ENCODE measurements at regions not wholly inside any gene's neighbourhood (a gene's known extent, or its start where the extent isn't known, plus 50 kb on each side); places are given as distances from the start of the nearest gene placed in this dataset.

- Histone ChIP-seq H3K36me3 (ENCODE audit: control insufficient read depth, insufficient read depth, low read length) (no peaks in the 10 kb centered on the region), H3K4me3 (ENCODE audit: insufficient read depth, low read depth, low read length) (no peak overlapping the region)
- WGBS, 2 experiments, result 94 to 95% methylated on average over 7 of the region's 7 CpGs
These were observed 236.9 kb upstream of the ANKRD55 start for GRCh38 chr5:56470007-56470406.

GRCh38 chr5:56468277-56468676 lies 235.1 kb upstream of the ANKRD55 start:
- Histone ChIP-seq H3K9me3 (ENCODE audit: control insufficient read depth, low read length) (no peaks in the 10 kb centered on the region), H3K4me1 (ENCODE audit: control insufficient read depth, insufficient read depth, low read length) (no peaks in the 10 kb centered on the region), H3K27me3 (ENCODE audit: control insufficient read depth, insufficient read depth, low read length, poor library complexity, severe bottlenecking) (no peaks in the 10 kb centered on the region), H3K36me3 (ENCODE audit: control insufficient read depth, insufficient read depth, low read length) (no peaks in the 10 kb centered on the region), H3K27ac (ENCODE audit: insufficient read depth, low read depth, low read length, poor library complexity, severe bottlenecking) (no peak overlapping the region), H3K4me3 (ENCODE audit: insufficient read depth, low read depth, low read length) (no peak overlapping the region)
- WGBS, 2 experiments, result 72 to 81% methylated on average over 3 of the region's 3 CpGs

More at GRCh38 chr5:56470007-56470406, 236.9 kb upstream of the ANKRD55 start:
- H3K27me3 ChIP-seq (ENCODE audit: control insufficient read depth, insufficient read depth, low read length, poor library complexity, severe bottlenecking), result no peaks in the 10 kb centered on the region
- H3K27ac ChIP-seq (ENCODE audit: insufficient read depth, low read depth, low read length, poor library complexity, severe bottlenecking), result no peak overlapping the region
- no peaks in the 10 kb centered on the region for H3K4me1 ChIP-seq (ENCODE audit: control insufficient read depth, insufficient read depth, low read length)
- no peaks in the 10 kb centered on the region for H3K9me3 ChIP-seq (ENCODE audit: control insufficient read depth, low read length)

GRCh38 chr5:56467176-56467717 lies 234.1 kb upstream of the ANKRD55 start:
- 87 to 88% methylated on average over 5 of the region's 5 CpGs for WGBS, 2 experiments
- Histone ChIP-seq H3K27me3 (ENCODE audit: control insufficient read depth, insufficient read depth, low read length, poor library complexity, severe bottlenecking) (no peaks in the 10 kb centered on the region), H3K4me3 (ENCODE audit: insufficient read depth, low read depth, low read length) (no peak overlapping the region), H3K9me3 (ENCODE audit: control insufficient read depth, low read length) (no peaks in the 10 kb centered on the region), H3K27ac (ENCODE audit: insufficient read depth, low read depth, low read length, poor library complexity, severe bottlenecking) (no peak overlapping the region), H3K4me1 (ENCODE audit: control insufficient read depth, insufficient read depth, low read length) (no peaks in the 10 kb centered on the region), H3K36me3 (ENCODE audit: control insufficient read depth, insufficient read depth, low read length) (no peaks in the 10 kb centered on the region)

- Histone ChIP-seq H3K27me3 (ENCODE audit: control insufficient read depth, insufficient read depth, low read length, poor library complexity, severe bottlenecking) (no peaks in the 10 kb centered on the region), H3K9me3 (ENCODE audit: control insufficient read depth, low read length) (no peaks in the 10 kb centered on the region), H3K4me3 (ENCODE audit: insufficient read depth, low read depth, low read length) (no peak overlapping the region), H3K27ac (ENCODE audit: insufficient read depth, low read depth, low read length, poor library complexity, severe bottlenecking) (no peak overlapping the region), H3K4me1 (ENCODE audit: control insufficient read depth, insufficient read depth, low read length) (no peaks in the 10 kb centered on the region), H3K36me3 (ENCODE audit: control insufficient read depth, insufficient read depth, low read length) (no peaks in the 10 kb centered on the region)
- 91 to 94% methylated on average over 7 of the region's 7 CpGs for WGBS, 2 experiments
These were observed 233.1 kb upstream of the ANKRD55 start for GRCh38 chr5:56466136-56466816.

- Histone ChIP-seq H3K36me3 (ENCODE audit: control insufficient read depth, insufficient read depth, low read length) (no peaks in the 10 kb centered on the region), H3K27ac (ENCODE audit: insufficient read depth, low read depth, low read length, poor library complexity, severe bottlenecking) (no peak overlapping the region), H3K4me1 (ENCODE audit: control insufficient read depth, insufficient read depth, low read length) (no peaks in the 10 kb centered on the region), H3K9me3 (ENCODE audit: control insufficient read depth, low read length) (no peaks in the 10 kb centered on the region), H3K4me3 (ENCODE audit: insufficient read depth, low read depth, low read length) (no peak overlapping the region), H3K27me3 (ENCODE audit: control insufficient read depth, insufficient read depth, low read length, poor library complexity, severe bottlenecking) (no peaks in the 10 kb centered on the region)
- 96 to 100% methylated on average over 2 of the region's 2 CpGs for WGBS, 2 experiments
These were observed 232.6 kb upstream of the ANKRD55 start for GRCh38 chr5:56465769-56466135.

GRCh38 chr5:56464935-56465768 lies 232.0 kb upstream of the ANKRD55 start:
- H3K9me3 ChIP-seq (ENCODE audit: control insufficient read depth, low read length), result no peaks in the 10 kb centered on the region
- 87 to 92% methylated on average over 10 of the region's 10 CpGs for WGBS, 2 experiments
- no peak overlapping the region for H3K27ac ChIP-seq (ENCODE audit: insufficient read depth, low read depth, low read length, poor library complexity, severe bottlenecking)
- no peaks in the 10 kb centered on the region for H3K36me3 ChIP-seq (ENCODE audit: control insufficient read depth, insufficient read depth, low read length)
- no peak overlapping the region for H3K4me3 ChIP-seq (ENCODE audit: insufficient read depth, low read depth, low read length)
- no peaks in the 10 kb centered on the region for H3K4me1 ChIP-seq (ENCODE audit: control insufficient read depth, insufficient read depth, low read length)
- no peaks in the 10 kb centered on the region for H3K27me3 ChIP-seq (ENCODE audit: control insufficient read depth, insufficient read depth, low read length, poor library complexity, severe bottlenecking)

GRCh38 chr5:56463944-56464571 lies 230.9 kb upstream of the ANKRD55 start:
- no peaks in the 10 kb centered on the region for H3K36me3 ChIP-seq (ENCODE audit: control insufficient read depth, insufficient read depth, low read length)
- 56 to 61% methylated on average over 4 of the region's 4 CpGs for WGBS, 2 experiments
- H3K27me3 ChIP-seq (ENCODE audit: control insufficient read depth, insufficient read depth, low read length, poor library complexity, severe bottlenecking), result no peaks in the 10 kb centered on the region
- no peak overlapping the region for H3K27ac ChIP-seq (ENCODE audit: insufficient read depth, low read depth, low read length, poor library complexity, severe bottlenecking)
- H3K4me3 ChIP-seq (ENCODE audit: insufficient read depth, low read depth, low read length), result no peak overlapping the region
- no peaks in the 10 kb centered on the region for H3K4me1 ChIP-seq (ENCODE audit: control insufficient read depth, insufficient read depth, low read length)
- H3K9me3 ChIP-seq (ENCODE audit: control insufficient read depth, low read length), result no peaks in the 10 kb centered on the region

- 100% methylated on average over 1 to 4 of the region's 4 CpGs for WGBS, 2 experiments
- no peaks in the 10 kb centered on the region for H3K9me3 ChIP-seq (ENCODE audit: control insufficient read depth, low read length)
- no peaks in the 10 kb centered on the region for H3K4me1 ChIP-seq (ENCODE audit: control insufficient read depth, insufficient read depth, low read length)
- no peak overlapping the region for H3K27ac ChIP-seq (ENCODE audit: insufficient read depth, low read depth, low read length, poor library complexity, severe bottlenecking)
- no peaks in the 10 kb centered on the region for H3K36me3 ChIP-seq (ENCODE audit: control insufficient read depth, insufficient read depth, low read length)
- H3K4me3 ChIP-seq (ENCODE audit: insufficient read depth, low read depth, low read length), result no peak overlapping the region
- no peaks in the 10 kb centered on the region for H3K27me3 ChIP-seq (ENCODE audit: control insufficient read depth, insufficient read depth, low read length, poor library complexity, severe bottlenecking)
These were observed 228.5 kb upstream of the ANKRD55 start for GRCh38 chr5:56461584-56461983.

- H3K36me3 ChIP-seq (ENCODE audit: control insufficient read depth, insufficient read depth, low read length), result no peaks in the 10 kb centered on the region
- H3K27me3 ChIP-seq (ENCODE audit: control insufficient read depth, insufficient read depth, low read length, poor library complexity, severe bottlenecking), result no peaks in the 10 kb centered on the region
- H3K4me3 ChIP-seq (ENCODE audit: insufficient read depth, low read depth, low read length), result no peak overlapping the region
- 91 to 97% methylated on average over 5 of the region's 5 CpGs for WGBS, 2 experiments
- H3K27ac ChIP-seq (ENCODE audit: insufficient read depth, low read depth, low read length, poor library complexity, severe bottlenecking), result no peak overlapping the region
- H3K4me1 ChIP-seq (ENCODE audit: control insufficient read depth, insufficient read depth, low read length), result no peaks in the 10 kb centered on the region
- no peaks in the 10 kb centered on the region for H3K9me3 ChIP-seq (ENCODE audit: control insufficient read depth, low read length)
These were observed 227.6 kb upstream of the ANKRD55 start for GRCh38 chr5:56460681-56461191.

- Histone ChIP-seq H3K36me3 (ENCODE audit: control insufficient read depth, insufficient read depth, low read length) (no peaks in the 10 kb centered on the region), H3K4me1 (ENCODE audit: control insufficient read depth, insufficient read depth, low read length) (no peaks in the 10 kb centered on the region), H3K27me3 (ENCODE audit: control insufficient read depth, insufficient read depth, low read length, poor library complexity, severe bottlenecking) (no peaks in the 10 kb centered on the region), H3K4me3 (ENCODE audit: insufficient read depth, low read depth, low read length) (no peak overlapping the region), H3K9me3 (ENCODE audit: control insufficient read depth, low read length) (no peaks in the 10 kb centered on the region), H3K27ac (ENCODE audit: insufficient read depth, low read depth, low read length, poor library complexity, severe bottlenecking) (no peak overlapping the region)
- 85% methylated on average over 2 of the region's 2 CpGs; no CpG with 5 or more reads in 1 of the 2 experiments for WGBS, 2 experiments
These were observed 227.0 kb upstream of the ANKRD55 start for GRCh38 chr5:56460195-56460546.

Measured in ectodermal cell (in vitro differentiated cells).